ENCODE measurements at regions not wholly inside any gene's neighbourhood (a gene's known extent, or its start where the extent isn't known, plus 50 kb on each side); places are given as distances from the start of the nearest gene placed in this dataset.
A peak's percentile ranks its signal among the peaks of the same experiment; 100 is the strongest.

DNA sequence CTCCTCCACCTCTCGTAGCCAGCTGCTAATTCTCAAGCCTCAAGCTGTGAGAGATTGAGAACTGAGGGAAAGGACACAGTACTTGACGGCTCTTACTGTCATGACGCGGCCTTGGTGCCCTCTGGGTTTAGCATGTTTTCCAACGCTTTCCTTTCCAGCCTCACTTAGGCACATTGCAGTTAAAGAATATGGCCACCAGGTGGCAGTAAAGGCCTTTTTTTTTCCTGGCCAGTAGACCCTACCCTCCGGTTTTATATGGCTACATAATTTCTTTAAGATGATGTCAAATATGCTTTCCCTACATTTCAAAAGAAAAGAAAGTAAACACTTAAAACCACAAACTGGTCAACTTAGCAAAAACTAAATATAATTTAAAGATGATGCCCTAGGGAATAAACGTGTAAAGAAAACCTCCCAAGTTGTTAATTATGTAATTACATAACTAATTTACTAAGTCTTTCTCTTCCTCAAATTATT lies 56.8 kb upstream of the PRDX6 start (continued):
- TF ChIP-seq IKZF1 (conservative IDR thresholded peaks at IDR 0.05) = 0 out of 2 replicates have a peak, but pooled peaks have one; percentile 47
- 0 out of 2 replicates have a peak, but pooled peaks have one; percentile 16 for TF ChIP-seq NR2F1 (conservative IDR thresholded peaks at IDR 0.05)

DNA sequence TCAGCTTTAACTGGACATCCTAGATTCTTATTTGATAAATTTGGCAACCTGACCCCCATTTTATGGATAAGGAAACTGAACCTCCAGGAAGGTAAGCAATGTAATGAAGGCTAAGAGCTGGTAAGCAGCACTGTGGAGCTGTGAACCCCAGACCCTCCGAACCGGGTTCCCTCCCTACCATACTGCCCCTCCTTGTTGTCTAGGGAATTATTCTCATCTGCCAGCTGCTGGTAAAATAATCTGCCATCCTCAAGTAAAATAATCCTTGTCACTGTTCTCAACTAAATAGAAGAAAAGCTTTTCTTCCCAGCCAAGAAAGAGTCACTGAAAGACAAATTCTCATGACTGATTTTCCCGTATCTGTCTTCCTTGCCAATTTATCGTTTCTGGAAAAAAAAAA lies 55.8 kb upstream of the PRDX6 start:
- intact Hi-C loops (cut with micrococcal nuclease; ENCODE audit: unreplicated experiment) (loop anchor here (2.0 to 10.0 kb wide), 3 partner anchors 404 to 651 kb away; partner anchors contain the start of genes CENPL and DARS2), in situ Hi-C loops (cut with MboI) (no loop called here)
- Histone ChIP-seq H3K9me3 (replicated peaks; ENCODE audit: control insufficient read depth, insufficient read depth, low read length) (no peaks in the 10 kb centered on the region), H2AFZ (ENCODE audit: control insufficient read depth, low read depth, low read length) (no peak overlapping the region), H3K4me2 (ENCODE audit: control insufficient read depth, insufficient read depth) (no peak overlapping the region), H3K27me3 (replicated peaks in 1 of 2; ENCODE audit: control insufficient read depth in 2 of 2, insufficient read depth in 2 of 2, low read length in 1 of 2) (no peaks in the 10 kb centered on the region), H3K4me1 (ENCODE audit: control insufficient read depth, insufficient read depth, low read length) (peaks cover 30% of the 10 kb centered on the region), H3K4me3 (no peak overlapping the region), H4K20me1 (ENCODE audit: control insufficient read depth, insufficient read depth) (no peaks in the 10 kb centered on the region), H3K9ac (ENCODE audit: control insufficient read depth, insufficient read depth, low read length) (no peak overlapping the region), H3K27ac (ENCODE audit: control insufficient read depth, insufficient read depth) (no peak overlapping the region), H3K79me2 (ENCODE audit: control insufficient read depth, insufficient read depth, low read length) (peaks cover 2% of the 10 kb centered on the region; the same call in 1 of the 2 replicates), H3K36me3 (ENCODE audit: control insufficient read depth in 2 of 2, insufficient read depth in 2 of 2, low read length in 1 of 2) (no peaks in the 10 kb centered on the region)
- ChIA-PET RAD21 (ENCODE audit: unreplicated experiment) (interaction anchor here (0.9 to 7.6 kb wide), 7 partner anchors 10 to 294 kb away, joined by 3 to 105 read pairs (median 4); partner anchors contain the start of genes KLHL20 and TNFSF4), POLR2A (interaction anchor here (0.7 to 1.0 kb wide), 2 partner anchors 8 to 54 kb away, joined by 3 read pairs; no protein-coding TSS in a partner anchor), CTCF (interaction anchor here (0.7 to 3.9 kb wide), 8 partner anchors 9 to 679 kb away, joined by 3 to 21 read pairs (median 4); no protein-coding TSS in a partner anchor), SMC1A (ENCODE audit: uncharacterized antibody, unreplicated experiment) (interaction anchor here (0.9 to 17.9 kb wide), 8 partner anchors 9 to 677 kb away, joined by 3 to 348 read pairs (median 4); partner anchors contain the start of genes DARS2 and TNFSF4)
- WGBS (ENCODE audit: insufficient coverage, insufficient replicate concordance, low lambda C conversion rate, missing lambda C conversion rate) = 97% methylated on average over 4 of the region's 4 CpGs
- FAIRE-seq (no peak), DNase-seq (ENCODE audit: low read depth, low spot score) (no peak), ATAC-seq (no peak)
- no TSS peak for BruUV-seq (replicated peaks)
- no peak for TF ChIP-seq ZNF24 (IDR thresholded peaks at IDR 0.05)
- TF ChIP-seq BRCA1 (IDR thresholded peaks at IDR 0.05; ENCODE audit: low read depth, low read length) = no peak
- TF ChIP-seq, protein P1, sequence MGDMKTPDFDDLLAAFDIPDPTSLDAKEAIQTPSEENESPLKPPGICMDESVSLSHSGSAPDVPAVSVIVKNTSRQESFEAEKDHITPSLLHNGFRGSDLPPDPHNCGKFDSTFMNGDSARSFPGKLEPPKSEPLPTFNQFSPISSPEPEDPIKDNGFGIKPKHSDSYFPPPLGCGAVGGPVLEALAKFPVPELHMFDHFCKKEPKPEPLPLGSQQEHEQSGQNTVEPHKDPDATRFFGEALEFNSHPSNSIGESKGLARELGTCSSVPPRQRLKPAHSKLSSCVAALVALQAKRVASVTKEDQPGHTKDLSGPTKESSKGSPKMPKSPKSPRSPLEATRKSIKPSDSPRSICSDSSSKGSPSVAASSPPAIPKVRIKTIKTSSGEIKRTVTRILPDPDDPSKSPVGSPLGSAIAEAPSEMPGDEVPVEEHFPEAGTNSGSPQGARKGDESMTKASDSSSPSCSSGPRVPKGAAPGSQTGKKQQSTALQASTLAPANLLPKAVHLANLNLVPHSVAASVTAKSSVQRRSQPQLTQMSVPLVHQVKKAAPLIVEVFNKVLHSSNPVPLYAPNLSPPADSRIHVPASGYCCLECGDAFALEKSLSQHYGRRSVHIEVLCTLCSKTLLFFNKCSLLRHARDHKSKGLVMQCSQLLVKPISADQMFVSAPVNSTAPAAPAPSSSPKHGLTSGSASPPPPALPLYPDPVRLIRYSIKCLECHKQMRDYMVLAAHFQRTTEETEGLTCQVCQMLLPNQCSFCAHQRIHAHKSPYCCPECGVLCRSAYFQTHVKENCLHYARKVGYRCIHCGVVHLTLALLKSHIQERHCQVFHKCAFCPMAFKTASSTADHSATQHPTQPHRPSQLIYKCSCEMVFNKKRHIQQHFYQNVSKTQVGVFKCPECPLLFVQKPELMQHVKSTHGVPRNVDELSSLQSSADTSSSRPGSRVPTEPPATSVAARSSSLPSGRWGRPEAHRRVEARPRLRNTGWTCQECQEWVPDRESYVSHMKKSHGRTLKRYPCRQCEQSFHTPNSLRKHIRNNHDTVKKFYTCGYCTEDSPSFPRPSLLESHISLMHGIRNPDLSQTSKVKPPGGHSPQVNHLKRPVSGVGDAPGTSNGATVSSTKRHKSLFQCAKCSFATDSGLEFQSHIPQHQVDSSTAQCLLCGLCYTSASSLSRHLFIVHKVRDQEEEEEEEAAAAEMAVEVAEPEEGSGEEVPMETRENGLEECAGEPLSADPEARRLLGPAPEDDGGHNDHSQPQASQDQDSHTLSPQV (IDR thresholded peaks at IDR 0.05) = no peak
- TF ChIP-seq, protein P2, sequence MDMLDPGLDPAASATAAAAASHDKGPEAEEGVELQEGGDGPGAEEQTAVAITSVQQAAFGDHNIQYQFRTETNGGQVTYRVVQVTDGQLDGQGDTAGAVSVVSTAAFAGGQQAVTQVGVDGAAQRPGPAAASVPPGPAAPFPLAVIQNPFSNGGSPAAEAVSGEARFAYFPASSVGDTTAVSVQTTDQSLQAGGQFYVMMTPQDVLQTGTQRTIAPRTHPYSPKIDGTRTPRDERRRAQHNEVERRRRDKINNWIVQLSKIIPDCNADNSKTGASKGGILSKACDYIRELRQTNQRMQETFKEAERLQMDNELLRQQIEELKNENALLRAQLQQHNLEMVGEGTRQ (IDR thresholded peaks at IDR 0.05; ENCODE audit: borderline replicate concordance, low read depth, low read length) = no peak
- TF ChIP-seq ZSCAN29 (IDR thresholded peaks at IDR 0.05) = no peak
- TF ChIP-seq, protein P3, sequence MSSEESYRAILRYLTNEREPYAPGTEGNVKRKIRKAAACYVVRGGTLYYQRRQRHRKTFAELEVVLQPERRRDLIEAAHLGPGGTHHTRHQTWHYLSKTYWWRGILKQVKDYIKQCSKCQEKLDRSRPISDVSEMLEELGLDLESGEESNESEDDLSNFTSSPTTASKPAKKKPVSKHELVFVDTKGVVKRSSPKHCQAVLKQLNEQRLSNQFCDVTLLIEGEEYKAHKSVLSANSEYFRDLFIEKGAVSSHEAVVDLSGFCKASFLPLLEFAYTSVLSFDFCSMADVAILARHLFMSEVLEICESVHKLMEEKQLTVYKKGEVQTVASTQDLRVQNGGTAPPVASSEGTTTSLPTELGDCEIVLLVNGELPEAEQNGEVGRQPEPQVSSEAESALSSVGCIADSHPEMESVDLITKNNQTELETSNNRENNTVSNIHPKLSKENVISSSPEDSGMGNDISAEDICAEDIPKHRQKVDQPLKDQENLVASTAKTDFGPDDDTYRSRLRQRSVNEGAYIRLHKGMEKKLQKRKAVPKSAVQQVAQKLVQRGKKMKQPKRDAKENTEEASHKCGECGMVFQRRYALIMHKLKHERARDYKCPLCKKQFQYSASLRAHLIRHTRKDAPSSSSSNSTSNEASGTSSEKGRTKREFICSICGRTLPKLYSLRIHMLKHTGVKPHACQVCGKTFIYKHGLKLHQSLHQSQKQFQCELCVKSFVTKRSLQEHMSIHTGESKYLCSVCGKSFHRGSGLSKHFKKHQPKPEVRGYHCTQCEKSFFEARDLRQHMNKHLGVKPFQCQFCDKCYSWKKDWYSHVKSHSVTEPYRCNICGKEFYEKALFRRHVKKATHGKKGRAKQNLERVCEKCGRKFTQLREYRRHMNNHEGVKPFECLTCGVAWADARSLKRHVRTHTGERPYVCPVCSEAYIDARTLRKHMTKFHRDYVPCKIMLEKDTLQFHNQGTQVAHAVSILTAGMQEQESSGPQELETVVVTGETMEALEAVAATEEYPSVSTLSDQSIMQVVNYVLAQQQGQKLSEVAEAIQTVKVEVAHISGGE (CRISPR knock-in tag; IDR thresholded peaks at IDR 0.05) = no peak
- TF ChIP-seq CREB1 (IDR thresholded peaks at IDR 0.05; ENCODE audit: low read depth) = no peak
- no peak for TF ChIP-seq CHD1 (IDR thresholded peaks at IDR 0.05; ENCODE audit: low read depth, low read length)
- no peak for TF ChIP-seq PML (IDR thresholded peaks at IDR 0.05; ENCODE audit: low read length)

Data from GM12878 (cell line).